SK-N-SH (cell line): ENCODE measurements at regions not wholly inside any gene's neighbourhood (a gene's known extent, or its start where the extent isn't known, plus 50 kb on each side); places are given as distances from the start of the nearest gene placed in this dataset.

ENCODE experiments used
- EP300 ChIP-seq, 2 experiments: IDR thresholded peaks; 2 replicates each; pipeline versions ENCODE4 v1.4.0 to v1.6.1; 2012; ENCODE audit warnings: borderline replicate concordance in 1 of 2, low read depth in 1 of 2, low read length in 1 of 2
- IRF3 ChIP-seq: fragments of 150-350 bp; IDR thresholded peaks from 2 replicates; pipeline ENCODE4 v1.6.1; 2016; ENCODE audit warnings: mild to moderate bottlenecking, low read depth, low read length
- JUND ChIP-seq: IDR thresholded peaks from 2 replicates; pipeline ENCODE4 v1.4.0; 2012
- MEF2A ChIP-seq: IDR thresholded peaks from 2 replicates; pipeline ENCODE4 v1.4.0; 2012; ENCODE audit warnings: low read depth, borderline replicate concordance
- NRF1 ChIP-seq: IDR thresholded peaks from 2 replicates; pipeline ENCODE4 v1.6.1; 2012; ENCODE audit warnings: low read depth, mild to moderate bottlenecking, low read length
- POLR2AphosphoS5 ChIP-seq: IDR thresholded peaks from 2 replicates; pipeline ENCODE4 v1.6.1; 2012; ENCODE audit warnings: low read depth, low read length
- SMC3 ChIP-seq: IDR thresholded peaks from 2 replicates; pipeline ENCODE4 v1.6.1; 2012; ENCODE audit warnings: low read depth, low read length, improper control_type of control experiment
- USF2 ChIP-seq: fragments of 150-350 bp; IDR thresholded peaks from 2 replicates; pipeline ENCODE4 v1.6.1; 2017; ENCODE audit warnings: antibody characterized with exemption, low read length, low read depth, borderline replicate concordance
- TF ChIP-seq, protein P1 (sequence below): fragments of 200-600 bp; sonication (generic); IDR thresholded peaks from 2 replicates; pipeline ENCODE4 v1.6.1; 2017; ENCODE audit warnings: antibody characterized with exemption, mild to moderate bottlenecking, moderate library complexity
- TF ChIP-seq, protein P2 (sequence below): IDR thresholded peaks from 2 replicates; pipeline ENCODE4 v1.4.0; 2012; ENCODE audit warnings: low read depth

DNA sequence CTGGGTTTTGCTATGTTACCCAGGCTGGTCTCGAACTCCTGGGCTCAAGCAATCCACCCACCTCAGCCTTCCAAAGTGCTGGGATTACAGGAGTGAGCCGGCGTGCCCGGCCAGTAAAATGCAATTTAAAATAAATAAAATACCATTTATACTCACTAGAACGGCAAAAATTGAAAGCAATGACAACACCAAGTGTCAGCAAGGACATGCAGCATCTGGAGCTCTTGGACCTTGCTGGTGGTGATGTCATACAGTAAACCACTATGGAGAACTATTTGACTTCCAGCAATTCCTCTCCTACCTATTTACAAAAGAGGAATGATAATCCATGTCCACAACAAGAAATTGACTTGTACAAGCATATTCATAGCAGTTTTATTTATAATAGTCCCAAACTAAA lies 105.7 kb upstream of the PHACTR1 start:
- TF ChIP-seq, protein P1, sequence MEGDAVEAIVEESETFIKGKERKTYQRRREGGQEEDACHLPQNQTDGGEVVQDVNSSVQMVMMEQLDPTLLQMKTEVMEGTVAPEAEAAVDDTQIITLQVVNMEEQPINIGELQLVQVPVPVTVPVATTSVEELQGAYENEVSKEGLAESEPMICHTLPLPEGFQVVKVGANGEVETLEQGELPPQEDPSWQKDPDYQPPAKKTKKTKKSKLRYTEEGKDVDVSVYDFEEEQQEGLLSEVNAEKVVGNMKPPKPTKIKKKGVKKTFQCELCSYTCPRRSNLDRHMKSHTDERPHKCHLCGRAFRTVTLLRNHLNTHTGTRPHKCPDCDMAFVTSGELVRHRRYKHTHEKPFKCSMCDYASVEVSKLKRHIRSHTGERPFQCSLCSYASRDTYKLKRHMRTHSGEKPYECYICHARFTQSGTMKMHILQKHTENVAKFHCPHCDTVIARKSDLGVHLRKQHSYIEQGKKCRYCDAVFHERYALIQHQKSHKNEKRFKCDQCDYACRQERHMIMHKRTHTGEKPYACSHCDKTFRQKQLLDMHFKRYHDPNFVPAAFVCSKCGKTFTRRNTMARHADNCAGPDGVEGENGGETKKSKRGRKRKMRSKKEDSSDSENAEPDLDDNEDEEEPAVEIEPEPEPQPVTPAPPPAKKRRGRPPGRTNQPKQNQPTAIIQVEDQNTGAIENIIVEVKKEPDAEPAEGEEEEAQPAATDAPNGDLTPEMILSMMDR: no peak
- TF ChIP-seq, protein P2, sequence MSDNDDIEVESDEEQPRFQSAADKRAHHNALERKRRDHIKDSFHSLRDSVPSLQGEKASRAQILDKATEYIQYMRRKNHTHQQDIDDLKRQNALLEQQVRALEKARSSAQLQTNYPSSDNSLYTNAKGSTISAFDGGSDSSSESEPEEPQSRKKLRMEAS: no peak
- TF ChIP-seq SMC3 (no peak), USF2 (no peak), MEF2A (no peak), IRF3 (no peak), POLR2AphosphoS5 (no peak), NRF1 (no peak), JUND (no peak), EP300 (IDR thresholded peaks at IDR 0.05; ENCODE audit: borderline replicate concordance in 1 of 2, low read depth in 1 of 2, low read length in 1 of 2) (no peak)
